Peyer's patch (tissue), 4 donors: ENCODE measurements at regions not wholly inside any gene's neighbourhood (a gene's known extent, or its start where the extent isn't known, plus 50 kb on each side); places are given as distances from the start of the nearest gene placed in this dataset.

Source experiments
- DNase-seq, 3 donors: peaks; one replicate each; pipeline ENCODE4 v3.0.0-alpha.2; 2017 to 2019
- H3K27ac ChIP-seq, 4 donors: fragments of 200-600 bp; sonication (generic); one replicate each; pipeline ENCODE4 v1.5.1; 2016 to 2019
- H3K27me3 ChIP-seq, 2 donors: fragments of 200-600 bp; sonication (generic); one replicate each; pipeline ENCODE4 v1.5.1; 2019
- H3K36me3 ChIP-seq, 3 donors: fragments of 200-600 bp; sonication (generic); one replicate each; pipeline ENCODE4 v1.5.1; 2016 to 2019
- H3K4me1 ChIP-seq, 4 donors: fragments of 200-600 bp; sonication (generic); one replicate each; pipeline ENCODE4 v1.5.1; 2016 to 2019
- H3K4me3 ChIP-seq, 4 donors: fragments of 200-600 bp; sonication (generic); 1 replicate in 3 of 4; 2 replicates in 1 of 4; pipeline ENCODE4 v1.5.1; 2016 to 2019; ENCODE audit warnings: mild to moderate bottlenecking in 1 of 4
- H3K9me3 ChIP-seq, 4 donors: fragments of 200-600 bp; sonication (generic); one replicate each; pipeline ENCODE4 v1.5.1; 2016 to 2019; ENCODE audit warnings: mild to moderate bottlenecking in 1 of 4
- CTCF ChIP-seq, 6 experiments: fragments of 450-650 bp in 4 of 6; fragments of 200-600 bp in 2 of 6; sonication (generic) in 1 of 6; IDR thresholded peaks; one replicate each; pipeline ENCODE4 v1.5.1; 2017 to 2019; ENCODE audit warnings: antibody characterized with exemption in 6 of 6, mild to moderate bottlenecking in 3 of 6, moderate library complexity in 1 of 6
- POLR2A ChIP-seq, 2 donors: fragments of 450-650 bp; IDR thresholded peaks; one replicate each; pipeline ENCODE4 v1.5.1; 2017; ENCODE audit warnings: antibody characterized with exemption in 2 of 2, mild to moderate bottlenecking in 2 of 2, moderate library complexity in 2 of 2

GRCh38 chr12:47351526-47351925, 271.8 kb upstream of the AMIGO2 start:
- no peak overlapping the region for H3K27ac ChIP-seq
- no peak overlapping the region for H3K4me3 ChIP-seq
- H3K4me1 ChIP-seq = peaks cover 0 to 6% (median 0%) of the 10 kb centered on the region in 4 donors
- no peaks in the 10 kb centered on the region for H3K27me3 ChIP-seq
- H3K36me3 ChIP-seq = no peaks in the 10 kb centered on the region
- no peak for TF ChIP-seq POLR2A (IDR thresholded peaks at IDR 0.05)
- TF ChIP-seq CTCF (IDR thresholded peaks at IDR 0.05) = no peak
- no peaks in the 10 kb centered on the region for H3K9me3 ChIP-seq
- DNase-seq = no peak

GRCh38 chr12:47350062-47350408, 270.3 kb upstream of the AMIGO2 start:
- H3K9me3 ChIP-seq = no peaks in the 10 kb centered on the region
- DNase-seq = no peak
- no peaks in the 10 kb centered on the region for H3K27me3 ChIP-seq
- no peaks in the 10 kb centered on the region for H3K4me1 ChIP-seq
- H3K27ac ChIP-seq = peak overlapping the region in 1 of 4 donors; percentile 7
- H3K4me3 ChIP-seq = no peak overlapping the region
- no peaks in the 10 kb centered on the region for H3K36me3 ChIP-seq
- TF ChIP-seq POLR2A (IDR thresholded peaks at IDR 0.05) = no peak
- no peak for TF ChIP-seq CTCF (IDR thresholded peaks at IDR 0.05)

GRCh38 chr12:47349137-47350061, 269.6 kb upstream of the AMIGO2 start:
- Histone ChIP-seq H3K36me3 (no peaks in the 10 kb centered on the region), H3K27ac (peak overlapping the region in 1 of 4 donors; percentile 7), H3K9me3 (no peaks in the 10 kb centered on the region), H3K4me1 (no peaks in the 10 kb centered on the region), H3K4me3 (no peak overlapping the region), H3K27me3 (no peaks in the 10 kb centered on the region)
- DNase-seq = no peak
- TF ChIP-seq POLR2A (IDR thresholded peaks at IDR 0.05) = no peak
- no peak for TF ChIP-seq CTCF (IDR thresholded peaks at IDR 0.05)

- TF ChIP-seq CTCF (IDR thresholded peaks at IDR 0.05) (no peak), POLR2A (IDR thresholded peaks at IDR 0.05) (no peak)
- Histone ChIP-seq H3K27ac (no peak overlapping the region), H3K4me3 (no peak overlapping the region), H3K36me3 (no peaks in the 10 kb centered on the region), H3K4me1 (no peaks in the 10 kb centered on the region), H3K27me3 (no peaks in the 10 kb centered on the region), H3K9me3 (no peaks in the 10 kb centered on the region)
- no peak for DNase-seq
These were observed 268.4 kb upstream of the AMIGO2 start for GRCh38 chr12:47348206-47348605.

- no peak for DNase-seq
These were observed 266.7 kb upstream of the AMIGO2 start for GRCh38 chr12:47346251-47347019.

More at GRCh38 chr12:47346251-47347019, 266.7 kb upstream of the AMIGO2 start:
- Histone ChIP-seq H3K9me3 (no peaks in the 10 kb centered on the region), H3K4me1 (no peaks in the 10 kb centered on the region), H3K4me3 (no peak overlapping the region), H3K27me3 (no peaks in the 10 kb centered on the region), H3K27ac (no peak overlapping the region), H3K36me3 (no peaks in the 10 kb centered on the region)
- TF ChIP-seq CTCF (IDR thresholded peaks at IDR 0.05) = no peak
- no peak for TF ChIP-seq POLR2A (IDR thresholded peaks at IDR 0.05)
